ENCODE measurements at regions not wholly inside any gene's neighbourhood (a gene's known extent, or its start where the extent isn't known, plus 50 kb on each side); places are given as distances from the start of the nearest gene placed in this dataset.

DNA sequence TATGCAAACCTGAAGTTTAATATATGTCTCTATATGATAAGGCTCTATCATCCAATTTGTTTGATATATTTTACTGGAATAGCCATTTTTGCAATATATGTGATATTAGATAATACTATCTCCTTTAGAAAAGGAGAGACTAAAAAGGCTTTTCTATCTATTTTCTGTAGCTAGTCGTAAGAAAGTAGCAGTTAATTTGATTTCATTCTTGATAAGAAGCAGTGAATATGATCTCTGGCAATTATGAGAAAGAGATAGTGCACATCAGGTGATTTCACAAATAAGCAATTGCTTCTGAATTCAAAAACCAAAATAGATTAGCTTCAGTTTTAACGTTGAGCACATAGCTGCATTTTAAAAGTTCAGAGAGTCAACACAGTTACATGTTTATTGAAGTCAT is 1318.4 kb downstream of the CDH8 start:
- Histone ChIP-seq H3K4me3 (ENCODE audit: low read length) (no peak overlapping the region), H3K9me2 (ENCODE audit: insufficient read depth, low read length) (no peaks in the 10 kb centered on the region), H3K27me3 (ENCODE audit: insufficient read depth, low read depth, low read length) (no peaks in the 10 kb centered on the region), H3F3A (ENCODE audit: insufficient read depth, low read length, poor library complexity, severe bottlenecking) (no peaks in the 10 kb centered on the region), H4K20me1 (ENCODE audit: insufficient read depth) (no peaks in the 10 kb centered on the region), H3K27ac (ENCODE audit: low read length) (no peak overlapping the region), H3K9ac (ENCODE audit: low read length) (no peak overlapping the region), H3K9me3 (ENCODE audit: low read length) (no peaks in the 10 kb centered on the region), H3K79me2 (replicated peaks; ENCODE audit: insufficient read depth, low read length) (no peaks in the 10 kb centered on the region), H3K4me2 (ENCODE audit: low read length) (no peak overlapping the region), H3K36me3 (ENCODE audit: insufficient read depth, low read length) (no peaks in the 10 kb centered on the region), H2AFZ (ENCODE audit: low read depth, low read length) (no peak overlapping the region)
- TF ChIP-seq MXI1 (conservative IDR thresholded peaks at IDR 0.05; ENCODE audit: poor library complexity, severe bottlenecking) (no peak), TAF1 (IDR thresholded peaks at IDR 0.05; ENCODE audit: low read depth) (no peak), EP300 (conservative IDR thresholded peaks at IDR 0.05; ENCODE audit: poor library complexity, severe bottlenecking) (no peak)
- TF ChIP-seq, protein P1, sequence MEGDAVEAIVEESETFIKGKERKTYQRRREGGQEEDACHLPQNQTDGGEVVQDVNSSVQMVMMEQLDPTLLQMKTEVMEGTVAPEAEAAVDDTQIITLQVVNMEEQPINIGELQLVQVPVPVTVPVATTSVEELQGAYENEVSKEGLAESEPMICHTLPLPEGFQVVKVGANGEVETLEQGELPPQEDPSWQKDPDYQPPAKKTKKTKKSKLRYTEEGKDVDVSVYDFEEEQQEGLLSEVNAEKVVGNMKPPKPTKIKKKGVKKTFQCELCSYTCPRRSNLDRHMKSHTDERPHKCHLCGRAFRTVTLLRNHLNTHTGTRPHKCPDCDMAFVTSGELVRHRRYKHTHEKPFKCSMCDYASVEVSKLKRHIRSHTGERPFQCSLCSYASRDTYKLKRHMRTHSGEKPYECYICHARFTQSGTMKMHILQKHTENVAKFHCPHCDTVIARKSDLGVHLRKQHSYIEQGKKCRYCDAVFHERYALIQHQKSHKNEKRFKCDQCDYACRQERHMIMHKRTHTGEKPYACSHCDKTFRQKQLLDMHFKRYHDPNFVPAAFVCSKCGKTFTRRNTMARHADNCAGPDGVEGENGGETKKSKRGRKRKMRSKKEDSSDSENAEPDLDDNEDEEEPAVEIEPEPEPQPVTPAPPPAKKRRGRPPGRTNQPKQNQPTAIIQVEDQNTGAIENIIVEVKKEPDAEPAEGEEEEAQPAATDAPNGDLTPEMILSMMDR (IDR thresholded peaks at IDR 0.05; ENCODE audit: poor library complexity, severe bottlenecking), result no peak
- TF ChIP-seq, protein P2, sequence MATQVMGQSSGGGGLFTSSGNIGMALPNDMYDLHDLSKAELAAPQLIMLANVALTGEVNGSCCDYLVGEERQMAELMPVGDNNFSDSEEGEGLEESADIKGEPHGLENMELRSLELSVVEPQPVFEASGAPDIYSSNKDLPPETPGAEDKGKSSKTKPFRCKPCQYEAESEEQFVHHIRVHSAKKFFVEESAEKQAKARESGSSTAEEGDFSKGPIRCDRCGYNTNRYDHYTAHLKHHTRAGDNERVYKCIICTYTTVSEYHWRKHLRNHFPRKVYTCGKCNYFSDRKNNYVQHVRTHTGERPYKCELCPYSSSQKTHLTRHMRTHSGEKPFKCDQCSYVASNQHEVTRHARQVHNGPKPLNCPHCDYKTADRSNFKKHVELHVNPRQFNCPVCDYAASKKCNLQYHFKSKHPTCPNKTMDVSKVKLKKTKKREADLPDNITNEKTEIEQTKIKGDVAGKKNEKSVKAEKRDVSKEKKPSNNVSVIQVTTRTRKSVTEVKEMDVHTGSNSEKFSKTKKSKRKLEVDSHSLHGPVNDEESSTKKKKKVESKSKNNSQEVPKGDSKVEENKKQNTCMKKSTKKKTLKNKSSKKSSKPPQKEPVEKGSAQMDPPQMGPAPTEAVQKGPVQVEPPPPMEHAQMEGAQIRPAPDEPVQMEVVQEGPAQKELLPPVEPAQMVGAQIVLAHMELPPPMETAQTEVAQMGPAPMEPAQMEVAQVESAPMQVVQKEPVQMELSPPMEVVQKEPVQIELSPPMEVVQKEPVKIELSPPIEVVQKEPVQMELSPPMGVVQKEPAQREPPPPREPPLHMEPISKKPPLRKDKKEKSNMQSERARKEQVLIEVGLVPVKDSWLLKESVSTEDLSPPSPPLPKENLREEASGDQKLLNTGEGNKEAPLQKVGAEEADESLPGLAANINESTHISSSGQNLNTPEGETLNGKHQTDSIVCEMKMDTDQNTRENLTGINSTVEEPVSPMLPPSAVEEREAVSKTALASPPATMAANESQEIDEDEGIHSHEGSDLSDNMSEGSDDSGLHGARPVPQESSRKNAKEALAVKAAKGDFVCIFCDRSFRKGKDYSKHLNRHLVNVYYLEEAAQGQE (IDR thresholded peaks at IDR 0.05; ENCODE audit: borderline replicate concordance), result no peak

DNA sequence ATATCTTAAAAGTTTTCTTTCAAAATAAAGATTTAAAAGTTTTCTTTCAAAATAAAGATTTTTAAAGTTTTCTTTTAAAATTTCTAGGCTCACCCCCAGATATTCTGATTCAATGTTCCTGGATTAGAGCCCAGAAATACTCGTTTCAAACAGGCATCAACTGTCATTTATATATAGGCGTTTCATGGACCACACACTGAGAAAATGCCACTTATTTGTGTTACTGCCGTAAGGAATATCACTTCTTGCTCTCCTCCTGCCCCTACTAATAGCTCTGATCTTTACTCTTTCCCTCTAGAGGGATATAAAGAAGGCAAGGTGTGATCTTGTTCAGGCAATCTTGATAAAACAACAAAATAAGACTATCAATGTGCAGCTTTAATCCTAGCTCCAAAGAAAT is 1324.1 kb downstream of the CDH8 start:
- H4K20me1 ChIP-seq (ENCODE audit: insufficient read depth), result no peaks in the 10 kb centered on the region
- H3K4me2 ChIP-seq (ENCODE audit: low read length), result no peak overlapping the region
- no peak overlapping the region for H3K4me3 ChIP-seq (ENCODE audit: low read length)
- no peaks in the 10 kb centered on the region for H3K36me3 ChIP-seq (ENCODE audit: insufficient read depth, low read length)
- H3K9me2 ChIP-seq (ENCODE audit: insufficient read depth, low read length), result no peaks in the 10 kb centered on the region
- H3K79me2 ChIP-seq (replicated peaks; ENCODE audit: insufficient read depth, low read length), result no peaks in the 10 kb centered on the region
- no peak overlapping the region for H3K27ac ChIP-seq (ENCODE audit: low read length)
- H3F3A ChIP-seq (ENCODE audit: insufficient read depth, low read length, poor library complexity, severe bottlenecking), result no peaks in the 10 kb centered on the region
- H3K9ac ChIP-seq (ENCODE audit: low read length), result no peak overlapping the region
- H3K9me3 ChIP-seq (ENCODE audit: low read length), result no peaks in the 10 kb centered on the region
- no peak overlapping the region for H2AFZ ChIP-seq (ENCODE audit: low read depth, low read length)
- peak; percentile 68 for TF ChIP-seq POLR2AphosphoS5 (IDR thresholded peaks at IDR 0.05)
- TF ChIP-seq, protein P2 (IDR thresholded peaks at IDR 0.05; ENCODE audit: borderline replicate concordance), result no peak
- no peaks in the 10 kb centered on the region for H3K27me3 ChIP-seq (ENCODE audit: insufficient read depth, low read depth, low read length)

All from neural cell (in vitro differentiated cells).